Colonic mucosa (tissue), 4 donors: ENCODE measurements at regions not wholly inside any gene's neighbourhood (a gene's known extent, or its start where the extent isn't known, plus 50 kb on each side); places are given as distances from the start of the nearest gene placed in this dataset.

Source experiments
- DNase-seq: peaks from one replicate; pipeline ENCODE4 v3.0.0-alpha.2; 2020
- H3K27ac ChIP-seq: fragments of 200-600 bp; one replicate; pipeline ENCODE4 v1.8.0; 2021
- H3K27me3 ChIP-seq: fragments of 200-600 bp; one replicate; pipeline ENCODE4 v1.8.0; 2021
- H3K36me3 ChIP-seq: fragments of 200-600 bp; one replicate; pipeline ENCODE4 v1.8.0; 2021
- H3K4me1 ChIP-seq: fragments of 200-600 bp; one replicate; pipeline ENCODE4 v1.8.0; 2021; ENCODE audit warnings: mild to moderate bottlenecking
- H3K4me3 ChIP-seq: fragments of 200-600 bp; one replicate; pipeline ENCODE4 v1.8.0; 2021
- H3K9ac ChIP-seq, 2 donors: one replicate each; pipeline ENCODE4 v1.7.0; 2013; ENCODE audit warnings: control low read depth in 2 of 2, low read depth in 2 of 2, low read length in 2 of 2
- H3K9me3 ChIP-seq: fragments of 200-600 bp; one replicate; pipeline ENCODE4 v1.8.0; 2021
- intact Hi-C: fragments of 100-400 bp; cut with DNase I; formaldehyde crosslinking; loops from one replicate; pipeline ENCODE4 v1.14.1; 2022
- TF ChIP-seq, protein P1 (sequence below): fragments of 200-600 bp; IDR thresholded peaks from one replicate; pipeline ENCODE4 v1.8.0; 2022; ENCODE audit warnings: antibody characterized with exemption, mild to moderate bottlenecking
- donor health status: healthy.
- donor health status: DM: no; HTN: no; CAD: no.
- donor health status: DM: no; HTN: no; CAD: no.

DNA sequence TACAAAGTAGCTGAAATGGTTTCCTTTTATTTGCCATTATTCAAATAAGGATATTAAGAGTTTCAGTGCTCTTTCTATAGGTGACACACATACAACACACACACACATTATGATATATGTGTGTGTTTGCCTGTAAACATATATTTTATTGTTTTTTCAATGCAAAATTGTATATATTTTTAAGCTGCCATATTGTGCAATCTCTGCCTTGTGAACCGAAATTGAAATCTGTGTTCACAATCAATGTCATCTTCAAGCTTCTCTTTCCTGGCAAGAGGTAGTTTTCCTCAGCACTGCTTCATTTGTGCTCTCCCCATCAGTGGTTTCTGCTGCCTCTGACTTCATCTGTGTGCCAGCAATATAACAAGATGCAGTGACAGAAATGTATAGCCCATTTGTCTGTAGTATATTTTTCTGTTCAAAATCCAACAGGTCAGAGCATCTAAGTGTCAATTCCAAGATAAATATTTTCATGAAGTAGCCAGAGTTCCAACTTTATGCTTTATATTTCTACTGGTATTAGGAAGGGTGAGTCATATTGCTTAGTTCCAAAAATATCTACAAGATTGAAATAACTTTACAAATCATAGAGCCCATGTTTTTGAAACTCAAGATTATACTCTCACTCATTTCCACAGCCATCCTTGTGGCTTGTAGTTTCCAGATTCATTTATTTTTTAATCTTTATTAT, 1704.8 kb upstream of the CDH9 start:
- no peaks in the 10 kb centered on the region for H3K4me1 ChIP-seq
- TF ChIP-seq, protein P1, sequence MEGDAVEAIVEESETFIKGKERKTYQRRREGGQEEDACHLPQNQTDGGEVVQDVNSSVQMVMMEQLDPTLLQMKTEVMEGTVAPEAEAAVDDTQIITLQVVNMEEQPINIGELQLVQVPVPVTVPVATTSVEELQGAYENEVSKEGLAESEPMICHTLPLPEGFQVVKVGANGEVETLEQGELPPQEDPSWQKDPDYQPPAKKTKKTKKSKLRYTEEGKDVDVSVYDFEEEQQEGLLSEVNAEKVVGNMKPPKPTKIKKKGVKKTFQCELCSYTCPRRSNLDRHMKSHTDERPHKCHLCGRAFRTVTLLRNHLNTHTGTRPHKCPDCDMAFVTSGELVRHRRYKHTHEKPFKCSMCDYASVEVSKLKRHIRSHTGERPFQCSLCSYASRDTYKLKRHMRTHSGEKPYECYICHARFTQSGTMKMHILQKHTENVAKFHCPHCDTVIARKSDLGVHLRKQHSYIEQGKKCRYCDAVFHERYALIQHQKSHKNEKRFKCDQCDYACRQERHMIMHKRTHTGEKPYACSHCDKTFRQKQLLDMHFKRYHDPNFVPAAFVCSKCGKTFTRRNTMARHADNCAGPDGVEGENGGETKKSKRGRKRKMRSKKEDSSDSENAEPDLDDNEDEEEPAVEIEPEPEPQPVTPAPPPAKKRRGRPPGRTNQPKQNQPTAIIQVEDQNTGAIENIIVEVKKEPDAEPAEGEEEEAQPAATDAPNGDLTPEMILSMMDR = no peak
- H3K9ac ChIP-seq = no peak overlapping the region
- no peak overlapping the region for H3K27ac ChIP-seq
- H3K9me3 ChIP-seq = no peaks in the 10 kb centered on the region
- no peaks in the 10 kb centered on the region for H3K27me3 ChIP-seq
- H3K4me3 ChIP-seq = no peak overlapping the region
- intact Hi-C loops = no loop called here
- no peak for DNase-seq
- H3K36me3 ChIP-seq = no peaks in the 10 kb centered on the region

DNA sequence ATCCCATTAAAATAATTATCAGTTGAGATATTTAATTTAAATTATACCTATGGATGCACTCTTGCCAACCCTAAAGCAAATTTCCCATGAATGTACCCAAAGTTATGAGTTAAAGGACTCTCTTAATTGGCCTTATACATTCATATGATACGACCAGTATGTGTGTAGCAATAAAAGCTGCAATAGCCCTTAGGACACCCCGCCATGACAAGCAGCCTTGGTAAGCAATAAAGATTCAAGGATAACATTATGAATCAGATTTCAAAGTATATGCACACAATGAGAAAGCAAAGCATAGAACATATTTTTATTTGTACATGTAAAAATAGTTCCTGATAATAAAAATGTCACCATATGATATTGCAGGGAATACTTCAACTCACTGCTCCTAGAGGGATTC, 1699.3 kb upstream of the CDH9 start:
- H3K9me3 ChIP-seq = no peaks in the 10 kb centered on the region
- no peaks in the 10 kb centered on the region for H3K4me1 ChIP-seq
- intact Hi-C loops = no loop called here
- TF ChIP-seq, protein P1 = no peak
- no peaks in the 10 kb centered on the region for H3K27me3 ChIP-seq
- no peak overlapping the region for H3K4me3 ChIP-seq
- H3K36me3 ChIP-seq = no peaks in the 10 kb centered on the region
- H3K27ac ChIP-seq = no peak overlapping the region
- no peak overlapping the region for H3K9ac ChIP-seq
- no peak for DNase-seq

DNA sequence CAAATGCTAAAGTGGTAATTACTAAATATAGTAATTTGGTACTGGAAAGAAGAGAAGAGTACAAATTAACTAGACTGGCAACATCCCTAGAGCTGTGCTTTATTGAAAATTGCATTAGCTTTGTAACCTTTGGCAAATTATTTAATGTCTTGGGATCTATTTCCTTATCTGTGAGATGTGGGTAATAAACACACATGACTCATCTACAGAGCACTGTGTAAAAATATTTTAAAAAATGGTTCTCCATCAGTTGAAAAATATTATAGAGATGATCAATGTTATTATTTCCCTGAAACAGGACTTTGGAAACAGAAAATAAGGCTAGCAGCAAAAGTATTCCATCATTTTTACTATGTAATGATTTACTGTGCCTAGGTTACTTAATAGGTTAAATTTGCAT, 1698.8 kb upstream of the CDH9 start:
- no peaks in the 10 kb centered on the region for H3K9me3 ChIP-seq
- H3K36me3 ChIP-seq = no peaks in the 10 kb centered on the region
- H3K4me1 ChIP-seq = no peaks in the 10 kb centered on the region
- intact Hi-C loops = no loop called here
- DNase-seq = no peak
- H3K4me3 ChIP-seq = no peak overlapping the region
- no peak overlapping the region for H3K9ac ChIP-seq
- no peak overlapping the region for H3K27ac ChIP-seq
- TF ChIP-seq, protein P1 = no peak
- no peaks in the 10 kb centered on the region for H3K27me3 ChIP-seq

DNA sequence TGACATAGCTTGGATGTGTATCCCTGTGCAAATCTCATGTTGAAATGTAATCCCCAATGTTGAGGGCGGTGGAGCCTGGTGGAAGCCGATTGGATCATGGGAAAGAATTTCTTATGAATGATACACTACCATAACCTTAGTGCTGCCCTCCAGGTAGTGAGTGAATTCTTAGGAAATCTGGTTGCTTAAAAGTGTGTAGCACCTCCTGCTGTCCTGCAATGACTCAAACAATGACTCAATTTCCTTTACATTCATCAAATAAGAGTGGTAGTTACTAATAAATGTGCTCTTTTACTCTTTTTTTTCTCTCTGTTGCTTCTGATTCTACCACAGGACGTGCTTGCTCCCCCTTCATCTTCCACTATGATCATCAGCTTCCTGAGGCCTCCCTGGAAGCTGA, 1696.0 kb upstream of the CDH9 start:
- H3K9me3 ChIP-seq = no peaks in the 10 kb centered on the region
- TF ChIP-seq, protein P1 = no peak
- no peak overlapping the region for H3K27ac ChIP-seq
- intact Hi-C loops = no loop called here
- DNase-seq = no peak
- no peak overlapping the region for H3K4me3 ChIP-seq
- no peaks in the 10 kb centered on the region for H3K36me3 ChIP-seq
- no peaks in the 10 kb centered on the region for H3K4me1 ChIP-seq
- H3K9ac ChIP-seq = no peak overlapping the region
- H3K27me3 ChIP-seq = no peaks in the 10 kb centered on the region

DNA sequence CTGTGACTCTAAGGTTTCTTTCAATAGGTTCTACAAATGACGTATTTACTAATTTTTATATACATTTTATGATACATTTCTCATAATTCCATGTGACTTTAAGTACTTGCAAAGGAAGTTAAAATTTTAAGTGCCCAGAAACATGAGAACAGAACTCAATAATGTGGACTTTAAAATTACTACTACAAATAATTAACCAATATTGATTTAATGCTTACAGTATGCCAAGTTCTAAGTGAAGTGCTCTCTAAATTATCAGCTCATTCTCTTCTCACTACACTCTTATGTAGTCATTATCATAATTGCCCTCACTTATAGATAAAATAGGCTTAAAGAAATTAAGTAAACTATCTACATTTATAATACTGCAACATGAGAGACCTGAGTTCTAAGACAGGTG, 1690.7 kb upstream of the CDH9 start:
- intact Hi-C loops = no loop called here
- TF ChIP-seq, protein P1 = no peak
- Histone ChIP-seq H3K9me3 (no peaks in the 10 kb centered on the region), H3K9ac (no peak overlapping the region), H3K27me3 (no peaks in the 10 kb centered on the region), H3K36me3 (no peaks in the 10 kb centered on the region), H3K27ac (no peak overlapping the region), H3K4me1 (no peaks in the 10 kb centered on the region), H3K4me3 (no peak overlapping the region)
- no peak for DNase-seq
